HG02571 (cell line): ENCODE measurements at regions not wholly inside any gene's neighbourhood (a gene's known extent, or its start where the extent isn't known, plus 50 kb on each side); places are given as distances from the start of the nearest gene placed in this dataset.
"Not testable (repeated sequence)": the region's sequence is repeated elsewhere in the genome, so short reads cannot be mapped to it uniquely, and the experiment has no call there.

Source experiments
- ATAC-seq: cut with Tn5 transposase; IDR thresholded peaks from one replicate; pipeline ENCODE4 v1.9.1; 2021; ENCODE audit warnings: mild to moderate bottlenecking, moderate library complexity; ENCODE audit not compliant: unreplicated experiment

DNA sequence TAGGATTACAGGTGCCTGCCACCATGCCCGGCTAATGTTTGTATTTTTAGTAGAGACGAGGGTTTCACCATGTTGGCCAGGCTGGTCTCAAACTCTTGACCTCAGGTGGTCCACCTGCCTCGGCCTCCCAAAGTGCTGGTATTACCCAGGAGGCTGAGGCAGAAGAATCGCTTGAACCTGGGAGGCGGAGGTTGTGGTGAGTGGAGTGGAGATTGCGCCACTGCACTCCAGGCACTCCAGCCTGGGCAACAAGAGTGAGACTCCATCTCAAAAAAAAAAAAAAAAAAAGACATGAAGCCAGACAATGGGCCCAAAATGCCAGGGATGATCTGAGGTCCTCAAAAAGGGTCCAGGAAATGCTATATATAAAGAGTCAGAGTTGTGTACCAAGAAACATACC is 392.9 kb downstream of the SEC14L1 start:
- ATAC-seq, result not testable (repeated sequence)

DNA sequence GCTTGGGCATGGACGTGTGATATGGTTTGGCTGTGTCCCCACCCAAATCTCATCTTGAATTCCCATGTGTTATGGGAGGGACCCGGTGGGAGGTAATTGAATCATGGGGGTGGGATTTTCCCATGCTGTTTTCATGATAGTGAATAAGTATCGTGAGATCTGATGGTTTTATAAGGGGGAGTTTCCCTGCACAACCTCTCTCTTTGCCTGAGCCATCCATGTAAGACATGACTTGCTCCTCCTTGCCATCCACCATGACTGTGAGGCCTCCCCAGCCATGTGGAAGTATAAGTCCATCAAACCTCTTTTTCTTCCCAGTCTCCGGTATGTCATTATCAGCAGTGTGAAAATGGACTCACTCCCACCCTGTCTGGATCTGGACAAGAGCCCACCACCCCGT is 393.4 kb downstream of the SEC14L1 start:
- ATAC-seq, result no peak

DNA sequence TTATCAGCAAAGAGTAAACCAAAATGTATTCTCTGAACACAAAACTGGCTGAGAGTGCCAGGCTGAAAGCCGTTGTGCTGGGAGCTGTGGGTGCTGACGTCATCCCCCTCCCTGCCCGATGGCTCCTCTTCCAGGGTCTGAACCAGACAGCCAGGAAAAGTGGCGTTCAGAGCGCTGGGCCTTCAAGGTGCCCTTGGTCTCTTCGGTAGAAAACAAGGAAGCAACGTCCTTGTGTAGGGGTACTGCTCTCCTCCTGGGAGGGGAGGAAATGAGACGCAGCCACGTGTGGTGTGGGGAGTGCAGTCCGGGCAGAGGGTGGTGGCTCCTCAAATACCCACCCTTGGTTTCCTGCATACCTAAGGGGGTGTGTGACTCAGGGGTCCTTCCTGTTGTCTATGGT is 394.7 kb downstream of the SEC14L1 start:
- no peak for ATAC-seq

GRCh38 chr17:77535892-77536291 is 395.1 kb downstream of the SEC14L1 start:
- ATAC-seq, result no peak

DNA sequence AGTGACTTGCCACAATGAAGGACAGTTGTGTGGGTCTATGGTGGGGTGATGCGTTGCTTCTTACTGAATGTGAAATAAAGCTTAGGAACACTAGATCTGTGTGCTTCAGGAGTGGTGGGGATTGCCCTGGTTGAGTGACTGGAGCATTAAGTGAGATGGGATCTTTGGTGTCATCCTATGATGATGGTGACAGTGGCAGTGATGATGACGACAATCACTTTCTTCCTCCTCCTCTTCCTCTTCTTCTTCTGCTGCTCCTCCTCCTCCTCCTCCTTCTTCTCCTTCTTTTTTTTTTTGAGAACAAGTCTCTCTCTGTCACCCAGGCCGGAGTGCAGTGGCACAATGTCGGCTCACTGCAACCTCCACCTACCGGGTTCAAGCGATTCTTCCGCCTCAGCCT is 396.8 kb downstream of the SEC14L1 start:
- ATAC-seq, result no peak

GRCh38 chr17:77540531-77540930 is 399.8 kb downstream of the SEC14L1 start:
- no peak for ATAC-seq

GRCh38 chr17:77540975-77541374 is 400.2 kb downstream of the SEC14L1 start:
- no peak for ATAC-seq

DNA sequence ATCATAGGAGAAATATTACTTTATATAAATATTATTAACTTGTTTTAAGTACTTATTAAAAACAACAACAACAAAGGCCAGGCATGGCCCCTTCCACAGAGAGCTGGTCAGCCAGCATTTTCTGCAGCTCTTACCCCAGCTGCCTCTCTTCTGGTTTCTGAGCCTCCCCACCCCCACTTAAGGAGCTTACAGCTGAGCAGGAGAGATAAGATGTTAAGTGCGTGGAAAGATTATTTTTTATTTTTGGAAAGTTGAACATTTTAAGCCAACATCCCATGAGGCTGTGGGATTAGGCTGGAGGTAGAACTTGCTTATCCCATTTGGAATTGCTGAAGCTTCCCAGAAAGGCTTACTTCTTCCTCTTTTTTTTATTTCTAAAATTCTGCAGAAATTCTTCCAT is 401.2 kb downstream of the SEC14L1 start:
- no peak for ATAC-seq

DNA sequence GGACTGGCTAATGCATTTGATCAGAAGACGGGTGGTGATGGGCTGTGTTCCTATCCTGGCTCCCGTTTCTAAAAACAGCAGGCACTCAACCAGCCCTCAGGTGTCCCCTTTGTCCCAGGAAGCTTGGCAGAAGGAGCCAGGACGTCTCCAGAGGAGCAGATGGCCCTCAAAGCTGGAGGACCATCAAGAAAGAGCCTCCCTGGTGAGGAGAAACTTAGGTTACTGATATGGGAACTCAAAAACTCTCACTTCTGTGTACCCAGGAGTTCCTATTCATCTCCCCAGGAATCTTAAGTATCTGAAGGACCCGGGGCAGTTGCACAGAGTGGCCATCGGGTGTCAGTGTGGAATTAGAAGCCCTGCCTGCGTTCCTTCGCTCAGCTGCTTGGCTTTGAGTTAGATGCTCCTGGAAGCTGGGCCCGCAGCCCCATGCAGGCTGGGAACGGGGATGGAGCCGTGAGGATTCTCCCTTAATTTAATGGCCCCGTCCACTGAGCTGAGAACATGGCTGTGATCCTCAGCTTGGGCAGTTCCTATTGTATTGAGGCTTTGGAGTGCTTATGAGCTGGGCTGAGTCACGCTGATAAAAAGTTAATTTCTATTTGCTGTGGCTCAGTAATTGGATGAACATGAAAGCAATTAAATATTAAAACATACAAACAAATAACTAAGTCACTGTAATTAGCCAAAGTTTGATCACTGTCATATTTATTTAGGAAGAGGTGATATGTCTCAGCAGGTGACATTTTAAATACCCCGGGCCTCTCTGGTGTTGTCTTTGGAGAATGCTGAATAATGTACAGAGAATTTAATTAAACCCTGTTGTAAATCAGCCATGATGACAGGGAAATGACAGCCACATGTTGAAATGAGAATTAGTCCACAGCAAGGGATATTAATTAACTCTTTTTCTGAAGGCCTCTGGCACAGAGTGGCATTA is 402.1 kb downstream of the SEC14L1 start:
- ATAC-seq, result no peak

DNA sequence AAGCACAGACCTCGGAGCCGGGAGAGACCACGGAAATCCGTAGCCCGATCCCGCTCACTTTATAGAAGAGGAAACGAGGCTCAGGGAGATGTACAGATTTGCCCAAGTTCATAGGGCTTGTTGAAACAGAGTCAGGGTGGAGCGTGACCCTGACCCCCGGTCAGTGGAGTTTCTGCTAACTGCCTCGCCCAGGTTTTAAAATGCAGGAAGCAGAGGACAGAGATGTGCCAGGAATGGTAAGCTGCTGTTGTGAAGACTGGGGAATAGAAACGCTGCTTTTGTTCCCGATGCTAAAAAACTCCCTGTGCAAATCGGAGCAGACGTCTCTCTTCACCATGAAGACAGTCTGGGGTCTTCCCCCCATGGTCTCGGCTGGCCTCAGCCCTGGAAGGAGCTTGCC is 403.0 kb downstream of the SEC14L1 start:
- ATAC-seq, result no peak

- no peak for ATAC-seq
Observed at GRCh38 chr17:77544347-77545110, 403.8 kb downstream of the SEC14L1 start.

GRCh38 chr17:77546772-77547241 is 406.0 kb downstream of the SEC14L1 start:
- no peak for ATAC-seq

GRCh38 chr17:77548967-77549366 is 408.2 kb downstream of the SEC14L1 start:
- ATAC-seq, result no peak

DNA sequence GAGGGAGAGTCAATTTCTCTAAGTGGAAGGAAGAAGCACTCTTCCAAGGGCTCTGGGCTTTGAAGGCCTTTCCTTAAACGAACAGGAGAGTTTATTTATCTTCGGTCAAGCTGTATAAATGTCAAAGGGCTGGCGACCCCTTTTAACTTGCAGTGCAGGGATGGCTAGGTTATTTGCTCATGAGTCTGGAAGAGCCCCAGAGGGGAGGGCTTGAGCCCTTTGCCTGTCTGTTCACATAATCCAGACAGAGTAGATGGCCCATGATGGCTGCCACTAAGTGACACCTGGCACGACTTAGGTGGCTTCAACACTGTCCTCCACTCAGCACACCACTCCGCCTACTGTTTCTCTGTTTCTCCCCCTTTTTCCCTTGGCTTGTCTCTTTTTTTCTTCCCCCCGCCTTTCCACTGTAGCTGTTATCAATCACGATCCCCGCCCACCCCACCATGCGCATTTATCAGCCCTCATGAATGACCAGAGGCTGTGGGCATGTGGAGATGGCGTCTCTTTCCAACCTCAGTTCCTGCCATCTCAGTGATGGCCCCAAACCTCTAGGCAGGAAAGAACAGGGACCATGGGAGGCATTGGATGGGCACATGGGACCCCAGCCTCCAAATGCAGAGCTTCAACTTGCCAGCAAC is 408.7 kb upstream of the TNRC6C start:
- no peak for ATAC-seq

GRCh38 chr17:77553459-77554066 is 404.9 kb upstream of the TNRC6C start:
- no peak for ATAC-seq

GRCh38 chr17:77555121-77555591 is 403.3 kb upstream of the TNRC6C start:
- no peak for ATAC-seq

GRCh38 chr17:77555741-77556291 is 402.7 kb upstream of the TNRC6C start:
- ATAC-seq, result no peak

DNA sequence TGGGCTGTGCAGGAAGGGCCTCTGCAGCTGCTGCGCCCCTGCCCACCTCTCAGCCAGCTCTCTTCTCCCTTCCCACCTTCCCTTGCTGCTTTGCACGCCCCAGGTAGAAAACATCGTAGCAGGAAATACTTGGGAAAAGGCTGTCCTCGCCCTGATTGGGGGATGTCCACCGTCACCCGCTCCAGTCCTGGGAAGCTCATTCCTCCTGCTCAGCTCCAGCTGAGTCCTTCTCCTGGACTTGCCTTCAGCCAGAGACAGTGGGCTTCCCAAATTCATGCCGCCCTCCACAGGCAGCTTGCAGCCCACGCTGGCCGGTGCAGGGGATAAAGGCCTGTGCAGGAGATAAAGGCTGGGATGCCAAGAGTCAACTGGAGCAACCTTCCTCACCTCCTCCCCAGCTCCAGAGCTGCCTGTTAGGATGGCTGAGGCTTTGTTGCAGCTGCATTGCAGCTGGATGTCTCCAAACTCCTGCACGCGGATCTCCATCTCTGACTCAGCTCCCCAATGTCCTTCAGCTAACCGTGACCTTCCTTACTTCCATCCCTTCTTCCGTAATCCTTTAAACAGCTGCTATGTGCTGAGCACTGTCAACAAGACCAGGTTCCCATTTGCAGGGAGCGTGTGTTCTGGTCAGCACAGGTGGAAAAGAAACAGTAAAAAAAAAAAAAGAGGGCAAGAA is 402.0 kb upstream of the TNRC6C start:
- no peak for ATAC-seq

DNA sequence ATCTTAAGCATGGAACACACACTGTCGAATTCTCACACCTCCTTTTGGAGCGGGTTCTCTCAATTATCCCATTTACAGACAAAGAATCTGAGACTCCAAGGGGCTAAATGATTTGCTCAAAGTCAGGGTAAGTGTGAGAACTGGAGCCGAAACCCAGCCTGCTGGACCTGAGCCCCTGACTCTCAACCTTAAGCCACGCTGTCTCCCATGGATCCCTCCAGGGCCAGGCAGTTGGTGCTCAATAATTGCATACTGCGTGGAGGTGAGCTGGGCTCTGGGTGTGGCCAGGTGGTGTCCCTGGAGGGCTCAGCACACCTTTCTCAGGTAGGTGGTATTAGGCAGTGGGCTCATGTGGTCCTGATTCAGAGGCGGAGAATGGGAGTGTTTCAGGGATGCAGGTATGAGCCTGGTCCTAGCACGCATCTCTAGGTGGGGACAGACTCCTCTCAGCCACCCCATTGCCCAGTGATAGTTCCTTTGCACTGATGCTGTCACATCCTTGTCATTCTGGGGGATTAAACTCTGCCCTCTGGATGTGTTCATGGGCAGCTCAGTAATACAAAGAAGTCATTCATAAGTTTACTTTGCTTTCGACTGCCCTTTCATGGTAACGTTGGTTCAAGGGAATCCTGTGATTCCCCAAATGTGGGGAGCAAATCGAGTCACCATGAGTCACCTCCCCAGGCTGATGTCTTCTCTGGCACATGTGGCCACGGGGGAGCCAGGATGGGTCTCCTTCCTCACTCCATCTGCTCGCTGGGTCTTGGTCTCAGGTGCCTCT is 399.5 kb upstream of the TNRC6C start:
- no peak for ATAC-seq
